Jurkat, Clone E6-1 (cell line): ENCODE measurements at regions not wholly inside any gene's neighbourhood (a gene's known extent, or its start where the extent isn't known, plus 50 kb on each side); places are given as distances from the start of the nearest gene placed in this dataset.
A peak's percentile ranks its signal among the peaks of the same experiment; 100 is the strongest.
"Not testable (repeated sequence)": the region's sequence is repeated elsewhere in the genome, so short reads cannot be mapped to it uniquely, and the experiment has no call there.

Experiments used
- DNase-seq: peaks from one replicate; pipeline ENCODE4 v3.0.0-alpha.2; 2011; ENCODE audit warnings: low read depth, low spot score
- H3K4me3 ChIP-seq: 2 replicates; pipeline ENCODE4 v1.5.1; 2011; ENCODE audit warnings: mild to moderate bottlenecking, low read length, control low read depth, moderate library complexity

DNA sequence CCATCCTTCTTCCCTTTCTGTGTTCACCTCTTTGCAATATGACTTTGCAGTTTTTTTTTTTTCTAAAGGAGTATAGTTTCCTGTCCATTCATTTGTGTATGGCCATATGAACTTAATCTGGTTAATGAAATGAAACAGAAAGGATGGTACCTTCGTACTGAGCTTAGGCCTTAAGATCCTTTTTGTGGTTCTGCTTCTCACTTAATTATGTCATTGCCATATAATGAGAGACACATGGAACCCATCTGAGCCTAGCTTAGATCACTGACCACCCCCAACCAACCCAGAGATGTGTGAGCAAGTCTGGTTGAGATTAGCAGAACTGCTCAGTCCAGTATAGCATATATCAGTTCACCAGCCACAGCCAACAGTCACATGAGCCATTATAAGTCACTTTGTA is 1179.6 kb downstream of the HACE1 start:
- no peak for DNase-seq
- H3K4me3 ChIP-seq, result no peak overlapping the region

DNA sequence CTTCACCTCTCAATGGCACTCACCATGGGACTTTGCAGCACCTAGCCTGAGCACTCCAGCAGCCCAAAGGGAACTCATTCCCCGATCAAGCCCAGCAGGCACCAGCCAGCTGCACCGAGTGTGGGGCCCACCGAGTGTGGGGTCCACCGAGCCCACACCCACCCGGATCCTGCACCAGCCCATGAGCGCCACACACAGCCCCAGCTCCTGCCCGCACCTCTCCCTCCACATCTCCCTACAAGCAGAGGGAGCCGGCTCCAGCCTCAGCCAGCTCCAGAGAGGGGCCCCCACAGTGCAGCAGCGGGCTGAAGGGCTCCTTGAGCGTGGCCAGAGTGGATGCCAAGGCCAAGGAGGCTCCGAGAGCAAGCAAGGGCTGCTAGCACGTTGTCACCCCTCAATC is 1182.4 kb downstream of the HACE1 start:
- no peak for DNase-seq

DNA sequence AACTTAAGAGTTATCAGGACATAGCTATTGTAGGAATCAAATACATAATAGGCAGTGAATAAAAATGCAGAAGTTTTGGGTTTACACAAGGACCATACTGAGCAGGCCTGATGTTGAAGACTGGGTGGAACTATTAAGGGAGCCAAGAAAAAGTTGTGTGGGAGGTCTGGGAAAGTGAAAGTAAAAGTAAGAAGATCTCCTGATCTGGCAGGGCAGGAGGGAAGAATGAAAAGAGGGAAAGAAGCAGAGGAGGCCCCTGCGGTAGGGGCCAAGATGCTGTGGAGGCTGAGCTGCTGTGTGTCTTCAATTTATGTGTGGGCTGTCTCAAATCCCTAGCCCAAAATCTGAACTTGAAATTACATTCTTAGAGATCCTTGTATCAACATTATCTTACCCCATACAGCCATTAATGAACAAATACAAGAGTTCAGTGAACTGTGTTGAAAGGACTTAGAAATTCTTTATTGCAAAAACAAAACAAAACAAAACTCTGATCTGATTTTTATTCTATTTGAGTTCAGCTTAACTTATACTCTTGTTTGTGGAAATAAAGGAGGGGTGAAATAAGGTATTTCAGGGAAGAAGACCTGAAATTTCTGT is 1183.8 kb downstream of the HACE1 start:
- DNase-seq, result no peak
- no peak overlapping the region for H3K4me3 ChIP-seq

More for the DNA sequence above, 1182.4 kb downstream of the HACE1 start:
- no peak overlapping the region for H3K4me3 ChIP-seq

DNA sequence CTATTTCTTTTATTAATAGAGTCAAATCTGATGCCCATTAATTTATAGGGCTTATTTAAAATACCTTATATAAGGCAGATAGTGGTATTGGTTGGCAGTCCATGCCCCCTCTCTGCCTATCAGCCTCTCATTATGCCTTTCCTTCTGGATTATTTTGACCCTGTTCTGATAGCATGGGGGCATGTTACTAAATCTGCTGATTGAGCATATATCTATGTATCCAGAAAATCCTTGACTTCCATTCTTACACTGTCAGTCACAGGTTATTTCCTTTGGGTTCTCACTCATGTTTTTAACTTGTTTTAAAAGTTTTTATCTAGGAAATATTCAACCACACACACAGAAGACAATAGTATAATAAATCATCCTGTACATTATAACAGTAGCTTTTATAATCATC is 1184.9 kb downstream of the HACE1 start:
- DNase-seq, result no peak
- no peak overlapping the region for H3K4me3 ChIP-seq

DNA sequence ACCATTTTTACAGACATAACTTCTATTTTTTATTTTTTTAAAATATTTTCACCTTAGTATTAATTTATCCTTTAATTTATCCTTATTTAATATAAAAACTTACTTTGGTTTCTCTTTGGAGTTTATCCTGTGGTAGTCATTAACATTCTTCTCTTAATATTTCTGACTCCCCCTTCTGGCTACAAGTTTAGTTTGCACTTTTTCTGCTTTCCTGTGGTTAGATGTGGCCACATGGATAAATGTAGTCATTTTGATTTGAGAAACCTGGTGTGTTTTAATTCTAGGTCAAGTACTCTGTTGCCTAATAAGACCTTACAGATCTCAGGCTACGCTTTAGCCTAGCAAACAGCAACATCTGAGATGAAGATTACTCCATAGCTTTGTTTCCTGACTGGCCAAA is 1187.5 kb downstream of the HACE1 start:
- no peak overlapping the region for H3K4me3 ChIP-seq
- DNase-seq, result peak; percentile 12

DNA sequence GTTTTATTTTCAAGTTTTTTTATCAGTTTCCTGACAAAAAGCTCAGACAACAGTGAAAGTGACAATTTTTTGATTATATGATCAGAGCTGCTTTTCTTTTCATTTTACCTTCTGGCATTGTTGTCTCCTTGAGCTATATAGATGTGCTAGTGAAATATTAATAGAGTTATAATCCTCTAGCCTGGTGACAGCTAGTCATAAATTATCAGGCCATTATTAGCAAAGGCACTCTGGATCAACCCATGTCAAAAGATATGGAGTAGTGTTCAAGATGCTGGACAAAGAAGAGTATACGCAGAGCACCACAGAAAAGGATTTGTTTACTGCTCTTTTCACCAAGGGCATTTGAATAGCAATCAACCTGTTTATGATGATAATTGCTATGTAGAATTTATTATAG is 1230.1 kb downstream of the HACE1 start:
- no peak overlapping the region for H3K4me3 ChIP-seq
- no peak for DNase-seq

DNA sequence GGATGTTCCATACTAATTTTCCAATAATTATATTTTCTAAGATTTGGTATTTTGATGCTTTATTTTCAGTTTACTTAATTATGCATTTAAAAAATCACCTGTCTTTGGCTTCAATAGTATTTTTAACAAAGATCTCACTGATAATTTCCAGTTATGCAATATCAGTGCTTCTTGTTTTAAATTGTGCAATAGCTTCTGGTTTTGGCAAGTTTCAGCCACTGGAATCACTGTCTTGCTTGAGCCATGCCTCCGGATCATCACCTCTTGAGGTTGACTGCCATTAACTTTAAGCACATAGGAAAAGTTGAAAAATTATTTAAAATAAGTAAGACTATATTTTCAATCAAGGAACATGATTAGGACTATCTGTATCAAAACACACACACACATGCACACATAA is 1242.1 kb downstream of the HACE1 start:
- no peak for DNase-seq
- no peak overlapping the region for H3K4me3 ChIP-seq

DNA sequence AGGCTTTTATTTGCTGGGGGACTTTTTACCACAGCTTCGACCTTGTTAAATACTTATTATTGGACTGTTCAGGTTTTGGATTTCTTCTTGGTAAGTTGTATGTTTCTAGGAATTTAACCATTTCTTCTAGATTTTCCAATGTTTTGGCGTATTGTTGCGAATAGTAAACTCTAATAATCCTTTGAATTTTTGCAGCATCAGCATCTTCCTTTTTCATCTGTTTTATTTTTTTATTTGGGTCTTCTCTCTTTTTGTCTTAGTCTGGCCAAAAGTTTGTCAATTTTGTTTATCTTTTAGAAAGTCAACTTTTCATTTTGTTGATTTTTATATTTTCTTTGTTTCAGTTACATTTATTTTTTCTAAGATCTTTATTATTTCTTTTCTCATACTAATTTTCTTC is 1272.0 kb downstream of the HACE1 start:
- no peak overlapping the region for H3K4me3 ChIP-seq
- DNase-seq, result no peak

DNA sequence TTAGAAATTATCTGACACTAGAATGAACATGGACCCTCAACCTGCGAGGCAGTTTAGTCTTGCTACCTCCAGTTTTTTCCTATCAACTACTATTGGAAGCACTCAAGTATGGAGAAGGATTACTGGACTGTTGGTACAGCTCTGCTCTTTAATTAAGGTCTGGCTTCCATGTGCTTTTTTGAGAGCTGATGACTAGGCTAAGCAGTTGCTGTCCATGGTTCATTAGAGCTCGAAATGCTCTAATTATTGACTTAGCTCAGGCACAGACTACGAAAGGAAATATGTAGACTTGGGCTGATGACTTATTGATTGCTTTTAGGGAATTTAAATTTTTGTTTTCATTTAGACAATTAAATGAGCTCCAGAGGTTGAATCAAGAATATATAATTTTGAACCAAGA is 1281.6 kb downstream of the HACE1 start:
- no peak overlapping the region for H3K4me3 ChIP-seq
- no peak for DNase-seq

DNA sequence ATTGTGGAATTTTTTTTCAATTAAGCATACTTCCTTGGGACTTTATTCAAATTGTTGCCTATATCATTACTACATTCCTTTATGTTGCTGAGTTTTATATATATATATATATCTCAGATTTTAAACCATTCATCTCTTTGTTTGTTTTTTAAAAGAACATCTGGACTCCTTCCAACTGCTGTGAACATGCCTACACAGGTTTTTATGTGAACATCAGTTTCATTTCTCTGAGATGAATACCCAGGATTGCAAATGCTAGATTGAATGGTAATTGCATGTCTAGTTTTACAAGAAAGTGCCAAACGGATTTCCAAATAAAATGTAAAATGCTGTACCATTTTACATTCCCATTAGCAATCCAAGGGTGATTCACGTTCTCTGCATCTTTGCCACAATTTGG is 1289.3 kb downstream of the HACE1 start:
- no peak for DNase-seq
- no peak overlapping the region for H3K4me3 ChIP-seq

DNA sequence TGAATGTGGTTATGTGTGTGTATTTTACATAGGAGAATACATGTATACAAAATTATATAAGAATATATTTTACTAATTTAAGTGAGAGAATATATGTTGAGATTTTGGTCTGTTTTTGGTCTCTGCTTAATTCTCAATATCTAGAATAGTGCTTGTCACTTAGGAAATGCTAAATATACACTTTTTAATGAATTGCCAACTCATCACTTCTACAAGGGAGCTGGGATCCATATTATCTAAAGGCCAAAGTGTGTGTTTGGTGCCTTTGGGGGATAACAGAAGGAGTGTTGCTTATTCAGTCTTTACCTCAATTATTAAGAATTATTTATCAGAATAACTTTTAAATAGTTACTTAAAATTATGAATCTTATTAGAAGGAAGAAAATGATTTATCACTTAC is 1304.8 kb downstream of the HACE1 start:
- no peak for DNase-seq
- H3K4me3 ChIP-seq, result no peak overlapping the region

DNA sequence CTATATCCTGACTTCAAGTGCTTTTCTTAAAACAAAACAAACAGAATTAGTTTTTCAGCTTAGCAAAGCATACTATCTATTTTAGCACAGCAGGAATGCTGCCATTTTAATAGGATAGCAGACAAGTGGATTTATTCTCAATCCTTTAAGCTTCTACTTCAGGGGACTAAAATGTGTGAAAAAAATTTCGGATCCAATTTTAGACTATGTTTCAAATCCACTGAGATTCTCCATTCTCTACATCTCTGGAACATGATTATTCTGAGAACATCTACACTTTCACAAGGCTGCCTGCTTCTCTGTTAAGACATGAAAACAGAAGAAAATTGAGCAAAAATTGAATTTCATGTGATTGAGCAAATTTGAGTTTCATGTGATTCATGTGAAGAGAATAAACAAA is 1321.3 kb downstream of the HACE1 start:
- H3K4me3 ChIP-seq, result no peak overlapping the region
- no peak for DNase-seq

DNA sequence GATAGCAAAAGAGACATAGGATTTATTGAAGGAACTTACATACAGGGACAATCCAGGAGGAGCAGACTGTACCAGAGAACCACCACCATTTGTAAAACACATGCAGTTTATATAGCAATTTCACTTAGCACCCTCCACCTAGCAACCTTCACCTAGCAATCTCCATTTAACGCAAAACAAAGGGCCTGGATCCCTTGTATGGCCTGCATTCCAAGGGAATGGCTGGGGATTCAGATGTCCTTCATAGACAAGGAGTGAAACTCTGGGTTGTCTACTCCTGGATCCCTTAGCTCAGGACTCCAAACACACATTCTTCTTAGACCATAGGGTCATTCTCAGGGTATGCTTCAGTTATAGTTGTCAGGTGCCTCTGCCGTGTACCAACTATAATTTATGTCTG is 1324.9 kb downstream of the HACE1 start:
- no peak overlapping the region for H3K4me3 ChIP-seq
- no peak for DNase-seq

DNA sequence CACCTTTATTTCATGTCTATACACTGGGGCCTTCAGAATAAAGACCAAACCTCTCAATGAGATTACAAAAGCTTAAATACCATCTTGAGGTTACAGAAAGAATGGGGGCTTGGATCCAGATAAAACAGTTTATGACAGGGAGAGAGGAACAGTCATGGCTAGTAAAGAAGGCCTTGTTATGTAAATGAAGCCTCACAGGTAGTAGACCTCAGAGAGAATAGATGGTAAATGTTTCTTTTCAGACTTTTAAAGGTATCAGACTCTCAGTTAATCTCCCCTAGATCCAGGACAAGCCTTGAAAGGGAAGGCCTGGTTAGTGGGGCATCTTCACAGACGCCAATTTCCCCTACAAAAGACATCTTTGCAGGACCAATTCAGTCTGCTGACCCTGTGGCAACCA is 1325.6 kb downstream of the HACE1 start:
- no peak overlapping the region for H3K4me3 ChIP-seq
- no peak for DNase-seq

DNA sequence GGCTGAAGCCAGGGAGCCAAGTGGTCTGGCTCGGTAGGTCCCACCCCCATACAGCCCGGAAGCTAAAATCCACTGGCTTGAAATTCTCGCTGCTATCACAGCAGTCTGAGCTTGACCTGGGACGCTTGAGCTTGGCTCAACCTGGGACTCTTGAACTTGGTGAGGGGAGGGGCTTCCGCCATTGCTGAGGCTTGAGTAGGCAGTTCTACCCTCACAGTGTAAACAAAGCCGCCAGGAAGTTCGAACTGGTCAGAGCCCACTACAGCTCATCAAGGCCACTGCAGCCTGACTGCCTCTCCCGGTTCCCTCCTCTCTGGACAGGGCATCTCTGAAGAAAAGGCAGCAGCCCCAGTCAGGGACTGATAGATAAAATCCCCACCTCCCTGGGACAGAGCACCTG is 1337.7 kb downstream of the HACE1 start:
- H3K4me3 ChIP-seq, result no peak overlapping the region
- DNase-seq, result no peak

DNA sequence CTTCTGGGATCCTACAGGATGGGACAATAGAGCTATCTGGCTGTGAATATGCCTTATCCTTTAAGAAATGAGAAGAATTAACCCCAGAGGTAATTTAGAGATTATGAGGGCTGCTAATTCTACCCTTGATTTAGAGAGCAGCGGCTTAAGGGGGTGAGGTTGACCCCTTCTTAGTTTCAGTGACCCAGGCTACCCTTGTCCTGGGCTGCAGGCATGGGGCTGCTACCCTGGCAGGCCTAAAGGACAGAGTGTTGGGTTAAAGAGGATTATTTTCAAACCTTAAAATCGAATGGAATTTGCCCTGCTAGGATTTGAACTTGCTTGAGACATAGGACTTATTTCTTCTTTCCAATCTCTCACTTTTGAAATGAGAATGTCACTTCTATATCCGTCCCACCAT is 1343.4 kb downstream of the HACE1 start:
- H3K4me3 ChIP-seq, result no peak overlapping the region
- DNase-seq, result no peak

DNA sequence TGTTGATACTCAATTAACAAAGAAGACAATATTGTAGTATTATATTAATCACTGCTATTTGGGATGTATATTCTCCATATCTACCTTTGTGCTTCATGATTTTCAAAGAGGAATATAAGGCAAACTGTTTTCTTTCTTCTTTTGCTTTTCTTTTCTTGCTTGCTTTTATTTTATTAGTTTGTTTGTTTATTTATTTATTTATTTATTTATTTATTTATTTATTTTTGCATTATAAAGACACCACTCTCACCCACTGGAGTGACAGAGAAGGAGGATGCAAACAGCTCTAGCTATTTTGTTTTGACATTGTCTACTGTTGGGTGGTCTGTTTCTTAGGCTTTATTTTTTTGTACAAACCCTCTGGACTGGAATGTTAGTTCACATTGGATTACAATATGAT is 1352.7 kb downstream of the HACE1 start:
- no peak for DNase-seq
- H3K4me3 ChIP-seq, result no peak overlapping the region

DNA sequence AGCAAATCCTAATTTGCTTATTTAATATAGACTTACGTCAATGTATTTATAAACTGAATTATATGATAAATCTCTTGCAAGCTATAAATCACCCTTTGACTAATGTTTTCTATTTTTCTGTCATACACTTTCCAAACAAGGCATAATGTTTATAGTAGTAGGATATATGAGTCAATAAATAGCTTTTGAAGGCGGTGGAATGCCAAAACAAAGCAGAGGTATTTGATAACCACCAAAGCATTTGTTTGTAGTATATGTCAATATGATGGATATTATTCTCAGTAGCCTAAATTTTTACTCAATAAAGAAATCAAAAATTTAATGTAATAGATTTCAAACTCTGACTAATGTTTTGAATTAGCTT is 1354.6 kb downstream of the HACE1 start:
- no peak for DNase-seq
- H3K4me3 ChIP-seq, result no peak overlapping the region

DNA sequence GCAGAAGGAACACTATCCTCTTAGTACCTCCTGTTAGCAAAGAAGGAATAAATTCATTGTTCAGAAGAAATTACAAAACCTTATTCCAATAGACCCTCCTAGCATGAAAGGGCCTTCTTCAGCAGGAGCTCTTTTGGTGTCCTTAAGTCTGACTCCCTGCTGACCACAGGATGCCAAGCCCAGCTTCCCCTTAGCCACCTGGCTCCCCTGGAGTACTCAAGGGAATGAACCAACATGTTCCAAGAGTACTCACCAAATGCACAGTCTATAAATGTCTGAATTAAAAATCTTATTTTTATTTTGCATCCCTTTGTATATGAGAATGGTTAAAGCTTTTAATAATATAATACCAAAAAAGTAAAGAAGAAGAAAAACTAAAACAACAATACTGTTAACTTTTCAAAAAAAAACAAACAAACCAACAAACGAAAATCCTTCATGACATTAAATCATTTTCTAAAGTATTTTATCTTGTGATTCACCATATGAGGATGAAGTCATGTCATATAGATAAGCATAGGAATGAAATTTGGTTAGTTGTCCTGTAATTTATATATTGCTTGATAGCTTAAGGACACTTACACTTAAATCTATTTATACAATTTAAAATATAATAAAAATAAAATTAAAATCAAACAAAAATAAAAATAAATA is 1355.1 kb downstream of the HACE1 start:
- DNase-seq, result no peak
- no peak overlapping the region for H3K4me3 ChIP-seq

DNA sequence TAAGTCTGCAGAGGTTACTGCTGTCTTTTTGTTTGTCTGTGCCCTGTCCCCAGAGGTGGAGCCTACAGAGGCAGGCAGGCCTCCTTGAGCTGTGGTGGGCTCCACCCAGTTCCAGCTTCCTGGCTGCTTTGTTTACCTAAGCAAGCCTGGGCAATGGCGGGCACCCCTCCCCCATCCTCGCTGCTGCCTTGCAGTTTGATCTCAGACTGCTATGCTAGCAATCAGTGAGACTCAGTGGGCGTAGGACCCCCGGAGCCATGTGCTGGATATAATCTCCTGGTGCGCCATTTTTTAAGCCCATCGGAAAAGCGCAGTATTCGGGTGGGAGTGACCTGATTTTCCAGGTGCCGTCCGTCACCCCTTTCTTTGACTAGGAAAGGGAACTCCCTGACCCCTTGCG is 1363.1 kb downstream of the HACE1 start:
- H3K4me3 ChIP-seq, DNase-seq: not testable (repeated sequence)

DNA sequence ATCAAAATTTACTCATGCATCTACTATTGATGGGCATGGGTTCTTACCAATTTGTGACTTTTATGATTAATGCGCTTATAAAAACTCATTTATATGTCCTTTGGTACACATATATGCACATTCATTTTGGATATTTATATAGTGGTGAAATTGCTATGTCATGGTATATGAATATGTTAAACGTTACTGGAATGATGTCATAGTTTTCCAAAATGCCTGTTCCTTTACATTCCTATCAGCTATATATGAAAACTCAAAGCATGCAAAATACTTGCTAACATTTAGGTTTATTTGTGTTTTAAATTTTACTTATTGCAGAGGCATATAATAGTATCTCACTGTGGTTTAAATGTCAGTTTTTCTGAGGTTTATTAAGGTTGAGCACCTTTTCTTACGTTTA is 1403.1 kb downstream of the HACE1 start:
- H3K4me3 ChIP-seq, result no peak overlapping the region
- no peak for DNase-seq
